ENCODE measurements at regions not wholly inside any gene's neighbourhood (a gene's known extent, or its start where the extent isn't known, plus 50 kb on each side); places are given as distances from the start of the nearest gene placed in this dataset.

DNA sequence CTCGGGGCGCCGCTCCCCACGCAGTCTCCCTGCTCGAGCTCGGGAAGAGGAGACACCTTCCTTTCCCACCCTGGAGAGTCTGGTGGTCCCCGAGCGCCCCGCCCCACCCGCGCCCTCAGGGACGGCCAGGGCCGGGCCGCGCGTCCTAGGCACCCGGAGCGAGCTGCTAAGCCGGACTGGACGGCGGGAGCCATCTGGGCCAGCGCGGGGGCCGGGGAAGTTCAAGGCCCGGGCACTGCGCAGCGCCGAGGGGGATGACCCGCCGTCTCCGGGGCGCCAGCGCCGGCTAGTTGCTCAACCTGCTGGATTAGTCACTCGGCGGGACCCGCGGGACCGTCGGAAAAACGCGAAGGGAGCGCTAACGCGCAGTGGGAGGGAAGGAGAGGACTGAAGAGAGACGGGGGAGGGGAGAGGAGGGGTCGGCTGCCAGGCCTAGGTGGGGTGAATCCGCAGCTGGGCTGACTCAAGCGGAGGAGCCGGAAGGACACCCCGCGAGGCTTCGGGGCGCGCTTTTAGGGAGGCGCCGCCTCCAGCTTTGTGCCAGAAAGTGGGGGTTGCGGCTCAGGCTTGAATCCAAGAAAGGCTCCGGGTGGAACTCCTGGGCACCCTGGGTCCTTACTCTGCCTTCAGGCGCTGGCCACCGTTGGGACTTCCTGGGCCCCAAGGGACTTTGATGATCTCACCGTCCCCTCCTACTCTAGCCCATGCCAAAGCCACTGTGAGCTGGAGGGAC is 75.7 kb upstream of the FOXP4 start:
- TF ChIP-seq, protein P1, sequence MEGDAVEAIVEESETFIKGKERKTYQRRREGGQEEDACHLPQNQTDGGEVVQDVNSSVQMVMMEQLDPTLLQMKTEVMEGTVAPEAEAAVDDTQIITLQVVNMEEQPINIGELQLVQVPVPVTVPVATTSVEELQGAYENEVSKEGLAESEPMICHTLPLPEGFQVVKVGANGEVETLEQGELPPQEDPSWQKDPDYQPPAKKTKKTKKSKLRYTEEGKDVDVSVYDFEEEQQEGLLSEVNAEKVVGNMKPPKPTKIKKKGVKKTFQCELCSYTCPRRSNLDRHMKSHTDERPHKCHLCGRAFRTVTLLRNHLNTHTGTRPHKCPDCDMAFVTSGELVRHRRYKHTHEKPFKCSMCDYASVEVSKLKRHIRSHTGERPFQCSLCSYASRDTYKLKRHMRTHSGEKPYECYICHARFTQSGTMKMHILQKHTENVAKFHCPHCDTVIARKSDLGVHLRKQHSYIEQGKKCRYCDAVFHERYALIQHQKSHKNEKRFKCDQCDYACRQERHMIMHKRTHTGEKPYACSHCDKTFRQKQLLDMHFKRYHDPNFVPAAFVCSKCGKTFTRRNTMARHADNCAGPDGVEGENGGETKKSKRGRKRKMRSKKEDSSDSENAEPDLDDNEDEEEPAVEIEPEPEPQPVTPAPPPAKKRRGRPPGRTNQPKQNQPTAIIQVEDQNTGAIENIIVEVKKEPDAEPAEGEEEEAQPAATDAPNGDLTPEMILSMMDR (IDR thresholded peaks at IDR 0.05), result no peak
- TF ChIP-seq POLR2AphosphoS5 (IDR thresholded peaks at IDR 0.05), result no peak
- no peak for TF ChIP-seq POLR2A (IDR thresholded peaks at IDR 0.05)
- intact Hi-C loops (cut with DNase I), result no loop called here
- Histone ChIP-seq H3K4me1 (replicated peaks) (no peaks in the 10 kb centered on the region), H3K27me3 (replicated peaks; ENCODE audit: insufficient read depth) (no peaks in the 10 kb centered on the region), H3K27ac (no peak overlapping the region), H3K9me3 (no peaks in the 10 kb centered on the region), H3K4me3 (peak overlapping the region; percentile 6 to 12), H3K36me3 (no peaks in the 10 kb centered on the region)
- no peak for DNase-seq (ENCODE audit: low spot score)
- 14% methylated on average over 39 of the region's 62 CpGs for WGBS

DNA sequence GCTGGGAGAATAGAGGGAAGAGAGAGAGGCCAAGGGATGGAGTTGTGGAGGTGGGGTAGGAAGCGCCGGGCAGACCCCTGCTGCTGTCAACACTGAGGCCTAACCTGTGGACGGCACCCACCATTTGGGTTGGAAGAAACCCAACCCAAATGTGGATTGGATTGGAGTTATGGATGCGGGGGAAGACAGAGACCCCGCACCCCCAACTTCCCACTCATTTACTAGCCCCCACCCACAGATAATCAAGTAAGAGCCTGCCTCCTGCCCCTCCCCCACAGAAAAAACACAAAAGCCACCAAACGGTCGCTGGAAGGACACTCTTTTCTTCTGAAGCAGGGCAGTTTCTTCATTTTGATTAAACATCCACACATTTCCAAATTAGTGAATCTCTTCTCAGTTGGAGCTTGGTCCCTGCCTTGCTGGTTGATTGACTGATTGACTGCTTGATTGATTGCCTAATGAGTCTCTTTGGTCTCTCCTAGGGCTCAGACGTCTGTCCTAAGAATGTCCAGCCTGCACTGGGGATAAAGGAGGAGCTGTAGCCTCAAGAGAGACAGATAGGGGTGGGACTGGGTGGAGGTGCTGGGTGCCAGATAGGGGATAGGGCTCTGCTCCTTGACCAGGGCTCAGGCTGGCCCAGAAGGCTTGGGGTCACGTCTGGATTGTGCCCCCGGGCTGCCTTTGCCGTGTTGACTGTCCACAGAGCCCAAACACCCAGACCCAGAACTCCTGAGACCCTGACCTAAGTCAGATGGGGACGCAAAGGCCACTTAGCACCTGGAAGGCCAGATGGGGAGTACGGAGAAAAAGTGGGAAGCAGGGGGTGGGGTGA is 74.9 kb upstream of the FOXP4 start:
- Histone ChIP-seq H3K27me3 (replicated peaks; ENCODE audit: insufficient read depth) (no peaks in the 10 kb centered on the region), H3K4me3 (no peak overlapping the region), H3K36me3 (no peaks in the 10 kb centered on the region), H3K27ac (no peak overlapping the region), H3K9me3 (no peaks in the 10 kb centered on the region), H3K4me1 (replicated peaks) (no peaks in the 10 kb centered on the region)
- intact Hi-C loops (cut with DNase I), result no loop called here
- TF ChIP-seq, protein P1 (IDR thresholded peaks at IDR 0.05), result no peak
- TF ChIP-seq POLR2AphosphoS5 (IDR thresholded peaks at IDR 0.05) (no peak), POLR2A (IDR thresholded peaks at IDR 0.05) (no peak)
- 82% methylated on average over 13 of the region's 13 CpGs for WGBS
- no peak for DNase-seq (ENCODE audit: low spot score)

- intact Hi-C loops (cut with DNase I), result no loop called here
- Histone ChIP-seq H3K4me1 (replicated peaks) (no peaks in the 10 kb centered on the region), H3K36me3 (no peaks in the 10 kb centered on the region), H3K27ac (no peak overlapping the region), H3K4me3 (no peak overlapping the region), H3K27me3 (replicated peaks; ENCODE audit: insufficient read depth) (no peaks in the 10 kb centered on the region), H3K9me3 (no peaks in the 10 kb centered on the region)
- TF ChIP-seq POLR2A (IDR thresholded peaks at IDR 0.05) (no peak), POLR2AphosphoS5 (IDR thresholded peaks at IDR 0.05) (no peak)
- TF ChIP-seq, protein P1 (IDR thresholded peaks at IDR 0.05), result no peak
- 91% methylated on average over 8 of the region's 8 CpGs for WGBS
- no peak for DNase-seq (ENCODE audit: low spot score)
Measured at GRCh38 chr6:41474213-41474933, 71.8 kb upstream of the FOXP4 start.

DNA sequence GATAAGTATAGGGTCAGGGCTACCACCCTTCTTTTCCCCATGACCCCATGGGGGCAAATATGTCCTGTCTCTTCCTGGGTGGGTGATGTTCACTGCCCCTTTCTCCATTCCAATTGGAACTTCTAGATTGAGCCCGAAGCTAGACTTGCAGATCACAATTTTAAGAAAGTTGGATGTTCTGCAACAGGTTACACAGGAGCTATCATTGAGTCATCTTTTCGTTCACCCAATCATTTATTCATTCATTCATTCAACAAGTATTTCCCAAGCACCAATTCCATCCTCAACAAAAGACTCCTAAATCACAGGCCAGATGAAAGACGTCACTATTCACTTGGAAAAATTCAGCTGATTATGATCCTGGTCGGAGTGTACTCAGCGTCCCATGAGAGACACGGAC is 71.0 kb upstream of the FOXP4 start:
- intact Hi-C loops (cut with DNase I), result no loop called here
- Histone ChIP-seq H3K4me1 (replicated peaks) (no peaks in the 10 kb centered on the region), H3K9me3 (no peaks in the 10 kb centered on the region), H3K4me3 (no peak overlapping the region), H3K36me3 (no peaks in the 10 kb centered on the region), H3K27me3 (replicated peaks; ENCODE audit: insufficient read depth) (no peaks in the 10 kb centered on the region), H3K27ac (no peak overlapping the region)
- WGBS, result 83% methylated on average over 6 of the region's 6 CpGs
- no peak for DNase-seq (ENCODE audit: low spot score)
- no peak for TF ChIP-seq POLR2AphosphoS5 (IDR thresholded peaks at IDR 0.05)
- TF ChIP-seq, protein P1 (IDR thresholded peaks at IDR 0.05), result no peak
- TF ChIP-seq POLR2A (IDR thresholded peaks at IDR 0.05), result no peak
